ENCODE measurements at regions not wholly inside any gene's neighbourhood (a gene's known extent, or its start where the extent isn't known, plus 50 kb on each side); places are given as distances from the start of the nearest gene placed in this dataset.

- Histone ChIP-seq H3K4me1 (ENCODE audit: low read length) (0 out of 2 replicates have a peak, but pooled peaks cover 8% of the 10 kb centered on the region), H3K9me2 (replicated peaks; ENCODE audit: insufficient read depth, low read length) (no peaks in the 10 kb centered on the region), H3K4me2 (ENCODE audit: low read depth, low read length) (peak overlapping the region; percentile 22; the same call in 1 of the 2 replicates), H4K20me1 (ENCODE audit: insufficient read depth, low read length) (no peaks in the 10 kb centered on the region), H3K27ac (ENCODE audit: low read length) (peak overlapping the region; percentile 41; the same call in 1 of the 2 replicates), H3K9ac (ENCODE audit: low read length) (no peak overlapping the region), H3K36me3 (replicated peaks; ENCODE audit: insufficient read depth, low read length) (no peaks in the 10 kb centered on the region), H3K27me3 (replicated peaks; ENCODE audit: insufficient read depth, low read length) (no peaks in the 10 kb centered on the region), H3F3A (ENCODE audit: insufficient read depth, low read length) (peaks cover 5% of the 10 kb centered on the region; the same call in 1 of the 2 replicates), H2AFZ (ENCODE audit: low read length) (no peak overlapping the region), H3K4me3 (ENCODE audit: low read length) (0 out of 2 replicates have a peak overlapping the region, but pooled peaks have one; percentile 5), H3K9me3 (replicated peaks; ENCODE audit: insufficient read depth, low read length) (no peaks in the 10 kb centered on the region), H3K79me2 (ENCODE audit: low read length) (no peaks in the 10 kb centered on the region)
- DNase-seq = peak; percentile 73
- TF ChIP-seq CTCF (IDR thresholded peaks at IDR 0.05; ENCODE audit: low read length) (no peak), EZH2 (optimal IDR thresholded peaks at IDR 0.05; ENCODE audit: low read depth, low read length) (no peak), EZH2phosphoT487 (IDR thresholded peaks at IDR 0.05; ENCODE audit: low read length) (no peak)
These were observed 616.1 kb upstream of the ALCAM start for GRCh38 chr3:104750581-104750980.

- H3K79me2 ChIP-seq (ENCODE audit: low read length) = no peaks in the 10 kb centered on the region
- no peak overlapping the region for H3K4me2 ChIP-seq (ENCODE audit: low read depth, low read length)
- no peaks in the 10 kb centered on the region for H4K20me1 ChIP-seq (ENCODE audit: insufficient read depth, low read length)
- TF ChIP-seq EZH2phosphoT487 (IDR thresholded peaks at IDR 0.05; ENCODE audit: low read length) (no peak), EZH2 (optimal IDR thresholded peaks at IDR 0.05; ENCODE audit: low read depth, low read length) (no peak), CTCF (IDR thresholded peaks at IDR 0.05; ENCODE audit: low read length) (no peak)
- 0 out of 2 replicates have a peak, but pooled peaks cover under 1% of the 10 kb centered on the region for H3F3A ChIP-seq (ENCODE audit: insufficient read depth, low read length)
- DNase-seq = no peak
- H3K36me3 ChIP-seq (replicated peaks; ENCODE audit: insufficient read depth, low read length) = no peaks in the 10 kb centered on the region
- no peak overlapping the region for H3K4me3 ChIP-seq (ENCODE audit: low read length)
- no peak overlapping the region for H2AFZ ChIP-seq (ENCODE audit: low read length)
- no peak overlapping the region for H3K9ac ChIP-seq (ENCODE audit: low read length)
- no peaks in the 10 kb centered on the region for H3K9me3 ChIP-seq (replicated peaks; ENCODE audit: insufficient read depth, low read length)
- H3K4me1 ChIP-seq (ENCODE audit: low read length) = 0 out of 2 replicates have a peak, but pooled peaks cover 3% of the 10 kb centered on the region
- no peaks in the 10 kb centered on the region for H3K9me2 ChIP-seq (replicated peaks; ENCODE audit: insufficient read depth, low read length)
- no peaks in the 10 kb centered on the region for H3K27me3 ChIP-seq (replicated peaks; ENCODE audit: insufficient read depth, low read length)
- no peak overlapping the region for H3K27ac ChIP-seq (ENCODE audit: low read length)
These were observed 610.9 kb upstream of the ALCAM start for GRCh38 chr3:104755791-104756190.

- Histone ChIP-seq H3K4me1 (ENCODE audit: low read length) (no peaks in the 10 kb centered on the region), H3K36me3 (replicated peaks; ENCODE audit: insufficient read depth, low read length) (no peaks in the 10 kb centered on the region), H3K9me2 (replicated peaks; ENCODE audit: insufficient read depth, low read length) (no peaks in the 10 kb centered on the region; the same call in 1 of the 2 replicates), H3K79me2 (ENCODE audit: low read length) (no peaks in the 10 kb centered on the region), H3K4me3 (ENCODE audit: low read length) (no peak overlapping the region), H2AFZ (ENCODE audit: low read length) (no peak overlapping the region), H3F3A (ENCODE audit: insufficient read depth, low read length) (no peaks in the 10 kb centered on the region), H3K27me3 (replicated peaks; ENCODE audit: insufficient read depth, low read length) (no peaks in the 10 kb centered on the region), H4K20me1 (ENCODE audit: insufficient read depth, low read length) (no peaks in the 10 kb centered on the region), H3K9me3 (replicated peaks; ENCODE audit: insufficient read depth, low read length) (no peaks in the 10 kb centered on the region), H3K9ac (ENCODE audit: low read length) (no peak overlapping the region), H3K4me2 (ENCODE audit: low read depth, low read length) (no peak overlapping the region), H3K27ac (ENCODE audit: low read length) (no peak overlapping the region)
- DNase-seq = no peak
- no peak for TF ChIP-seq EZH2phosphoT487 (IDR thresholded peaks at IDR 0.05; ENCODE audit: low read length)
- no peak for TF ChIP-seq EZH2 (optimal IDR thresholded peaks at IDR 0.05; ENCODE audit: low read depth, low read length)
- no peak for TF ChIP-seq CTCF (IDR thresholded peaks at IDR 0.05; ENCODE audit: low read length)
These were observed 603.7 kb upstream of the ALCAM start for GRCh38 chr3:104763007-104763406.

Data from MM.1S (cell line).